ENCODE measurements at regions not wholly inside any gene's neighbourhood (a gene's known extent, or its start where the extent isn't known, plus 50 kb on each side); places are given as distances from the start of the nearest gene placed in this dataset.

DNA sequence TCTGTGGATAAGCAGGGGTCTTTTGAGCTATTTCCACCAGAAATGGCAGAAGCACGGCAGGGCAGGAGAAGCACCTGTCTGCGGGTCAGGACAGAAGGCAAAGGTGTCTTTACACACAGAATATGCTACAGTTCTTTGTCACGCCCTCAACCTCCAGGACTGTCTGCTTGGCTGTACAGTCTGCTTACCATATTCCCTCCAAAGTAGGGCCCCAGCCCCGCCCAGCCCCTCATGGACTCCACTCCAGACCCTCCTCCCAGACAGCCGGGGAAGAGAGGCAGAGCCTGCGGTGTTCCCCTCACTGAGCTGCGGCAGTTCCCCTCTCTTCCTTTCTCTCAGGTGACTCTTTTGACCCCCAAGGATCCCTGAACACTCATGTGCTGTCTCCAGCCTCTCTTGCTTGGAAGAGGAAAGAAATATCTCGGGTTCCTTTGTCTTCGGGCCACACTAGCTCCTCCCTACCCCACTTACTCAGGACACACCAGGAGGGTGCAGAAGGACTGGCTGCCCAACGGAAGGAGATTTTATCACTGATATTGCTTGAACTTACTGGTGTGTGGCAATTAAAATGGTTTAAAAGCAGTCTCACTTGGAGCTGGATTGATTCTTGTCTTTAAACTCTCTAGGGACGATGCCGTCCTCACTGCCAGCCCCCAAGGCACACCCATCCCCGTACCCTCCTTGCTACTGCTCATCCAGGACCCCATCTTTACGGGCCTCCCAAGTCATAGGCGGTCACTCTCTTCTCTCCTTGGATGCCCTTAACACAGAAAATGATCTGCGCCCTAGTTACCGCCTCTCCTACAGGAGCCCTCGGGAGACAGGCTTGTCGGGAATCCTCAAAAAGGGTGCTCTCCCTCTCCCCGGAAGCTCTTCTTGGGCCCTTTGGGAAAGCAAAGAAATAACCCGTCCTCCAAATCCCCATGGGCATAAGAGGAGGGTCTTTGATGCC, 169.7 kb downstream of the TOMM20 start:
- TF ChIP-seq, protein P1, sequence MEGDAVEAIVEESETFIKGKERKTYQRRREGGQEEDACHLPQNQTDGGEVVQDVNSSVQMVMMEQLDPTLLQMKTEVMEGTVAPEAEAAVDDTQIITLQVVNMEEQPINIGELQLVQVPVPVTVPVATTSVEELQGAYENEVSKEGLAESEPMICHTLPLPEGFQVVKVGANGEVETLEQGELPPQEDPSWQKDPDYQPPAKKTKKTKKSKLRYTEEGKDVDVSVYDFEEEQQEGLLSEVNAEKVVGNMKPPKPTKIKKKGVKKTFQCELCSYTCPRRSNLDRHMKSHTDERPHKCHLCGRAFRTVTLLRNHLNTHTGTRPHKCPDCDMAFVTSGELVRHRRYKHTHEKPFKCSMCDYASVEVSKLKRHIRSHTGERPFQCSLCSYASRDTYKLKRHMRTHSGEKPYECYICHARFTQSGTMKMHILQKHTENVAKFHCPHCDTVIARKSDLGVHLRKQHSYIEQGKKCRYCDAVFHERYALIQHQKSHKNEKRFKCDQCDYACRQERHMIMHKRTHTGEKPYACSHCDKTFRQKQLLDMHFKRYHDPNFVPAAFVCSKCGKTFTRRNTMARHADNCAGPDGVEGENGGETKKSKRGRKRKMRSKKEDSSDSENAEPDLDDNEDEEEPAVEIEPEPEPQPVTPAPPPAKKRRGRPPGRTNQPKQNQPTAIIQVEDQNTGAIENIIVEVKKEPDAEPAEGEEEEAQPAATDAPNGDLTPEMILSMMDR (IDR thresholded peaks at IDR 0.05) = no peak
- TF ChIP-seq POLR2AphosphoS5 (IDR thresholded peaks at IDR 0.05) (no peak), EP300 (IDR thresholded peaks at IDR 0.05; ENCODE audit: low read depth) (no peak), POLR2A (IDR thresholded peaks at IDR 0.05) (no peak)

Measured in transverse colon (tissue), 4 donors.